ENCODE measurements at regions not wholly inside any gene's neighbourhood (a gene's known extent, or its start where the extent isn't known, plus 50 kb on each side); places are given as distances from the start of the nearest gene placed in this dataset.

DNA sequence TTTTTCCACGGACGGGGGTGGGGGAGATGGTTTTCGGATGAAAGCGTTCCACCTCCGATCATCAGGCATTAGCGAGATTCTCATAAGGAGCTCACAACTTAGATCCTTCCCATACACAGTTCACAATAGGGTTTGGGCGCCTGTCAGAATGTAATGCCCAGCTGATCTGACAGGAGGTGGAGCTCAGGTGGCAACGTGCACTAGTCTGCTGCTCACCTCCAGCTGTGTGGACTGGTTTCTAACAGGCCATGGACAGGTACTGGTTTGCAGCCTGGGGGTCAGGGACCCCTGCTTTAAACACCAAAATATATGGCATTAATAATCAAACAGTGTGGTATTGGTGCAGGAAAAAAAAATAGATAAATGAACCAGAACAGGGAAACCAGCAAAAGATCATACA lies 157.5 kb upstream of the NLRP1 start:
- no peak for TF ChIP-seq CTCF (IDR thresholded peaks at IDR 0.05; ENCODE audit: low read depth, low read length, poor library complexity, severe bottlenecking)
- TF ChIP-seq EZH2phosphoT487 (IDR thresholded peaks at IDR 0.05; ENCODE audit: borderline replicate concordance, low read length): no peak
